GM04504 (cell line): ENCODE measurements at regions not wholly inside any gene's neighbourhood (a gene's known extent, or its start where the extent isn't known, plus 50 kb on each side); places are given as distances from the start of the nearest gene placed in this dataset.

Experiments used
- DNase-seq: peaks from one replicate; pipeline ENCODE4 v3.0.0-alpha.2; 2012; ENCODE audit warnings: low read depth

DNA sequence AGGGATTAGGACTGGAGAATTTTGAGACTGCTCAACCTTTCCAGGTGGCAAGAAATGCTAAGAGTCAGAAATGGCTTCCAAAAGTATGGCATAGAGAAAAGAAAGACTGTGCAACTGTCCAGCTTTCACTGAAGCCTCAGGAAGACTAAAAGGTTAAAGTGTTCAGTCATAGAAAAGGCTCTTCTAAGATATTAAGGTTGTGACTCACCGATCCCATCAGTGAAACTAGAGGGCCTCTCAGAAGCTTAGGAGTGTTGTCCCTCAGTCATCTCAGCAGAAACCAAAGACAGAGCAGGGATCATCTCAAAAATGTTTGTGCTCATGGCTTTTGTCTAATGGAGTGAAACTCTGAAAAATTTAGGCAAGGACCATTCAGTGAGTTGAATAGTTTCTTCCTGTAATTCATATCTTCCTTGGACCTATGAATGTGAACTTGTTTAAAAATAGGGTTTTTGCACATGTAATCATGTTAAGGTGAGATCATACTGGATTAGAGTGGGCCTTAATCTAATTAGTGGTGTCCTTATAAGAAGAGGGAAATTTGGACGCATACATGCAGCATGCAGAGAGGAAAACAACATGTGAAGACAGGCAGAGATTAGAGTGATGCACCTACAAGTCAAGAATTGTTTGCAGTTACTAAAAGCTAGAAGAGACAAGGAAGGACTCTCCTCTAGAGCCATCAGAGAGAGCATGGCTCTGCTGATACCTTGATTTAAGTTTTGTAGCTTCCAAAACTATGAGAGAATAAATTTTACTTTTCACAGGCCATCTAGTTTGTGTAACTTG, 71.3 kb downstream of the RPE65 start:
- no peak for DNase-seq

GRCh38 chr1:68377098-68377497, 72.7 kb downstream of the RPE65 start:
- no peak for DNase-seq

- no peak for DNase-seq
These were observed 73.3 kb downstream of the RPE65 start for GRCh38 chr1:68376441-68376840.

- no peak for DNase-seq
These were observed 73.8 kb downstream of the RPE65 start for GRCh38 chr1:68375919-68376318.

- DNase-seq = no peak
These were observed 76.6 kb downstream of the RPE65 start for GRCh38 chr1:68373173-68373572.

- no peak for DNase-seq
These were observed 77.3 kb downstream of the RPE65 start for GRCh38 chr1:68372487-68372886.

DNA sequence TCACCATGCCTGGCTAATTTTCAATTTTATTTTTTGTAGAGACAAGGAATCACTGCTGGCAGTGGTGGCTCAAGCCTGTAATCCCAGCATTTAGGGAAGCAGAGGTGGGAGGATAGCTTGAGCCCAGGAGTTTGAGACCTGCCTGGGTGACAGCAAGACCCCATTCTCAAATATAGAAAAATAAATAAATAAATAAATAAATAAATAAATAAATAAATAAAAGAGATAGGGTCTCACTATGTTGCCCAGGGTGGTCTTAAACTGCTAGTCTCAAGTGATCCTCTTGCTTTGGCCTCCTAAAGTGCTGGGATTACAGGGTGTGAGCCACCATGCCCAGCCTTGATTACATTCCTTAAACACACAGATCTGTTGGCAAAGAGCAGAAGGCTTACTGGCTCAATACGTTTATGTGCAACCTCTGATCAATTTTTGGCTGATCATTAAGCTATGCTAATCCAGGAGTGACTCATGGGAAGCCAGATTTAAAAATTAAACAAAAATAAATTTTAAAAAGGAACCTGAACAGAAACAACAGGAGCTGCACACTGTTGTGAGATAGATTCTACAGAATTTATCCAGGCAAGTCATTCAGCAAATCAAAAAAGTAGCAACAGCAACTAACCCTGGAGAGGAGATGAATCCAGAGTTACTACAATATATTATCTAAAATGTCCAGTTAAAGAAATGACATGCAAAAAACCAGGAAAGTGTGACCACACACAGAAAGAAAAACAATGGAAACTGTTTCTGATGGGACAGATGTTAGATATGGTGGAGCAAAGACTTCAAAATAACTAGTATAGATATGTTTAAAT, 79.4 kb downstream of the RPE65 start:
- no peak for DNase-seq

DNA sequence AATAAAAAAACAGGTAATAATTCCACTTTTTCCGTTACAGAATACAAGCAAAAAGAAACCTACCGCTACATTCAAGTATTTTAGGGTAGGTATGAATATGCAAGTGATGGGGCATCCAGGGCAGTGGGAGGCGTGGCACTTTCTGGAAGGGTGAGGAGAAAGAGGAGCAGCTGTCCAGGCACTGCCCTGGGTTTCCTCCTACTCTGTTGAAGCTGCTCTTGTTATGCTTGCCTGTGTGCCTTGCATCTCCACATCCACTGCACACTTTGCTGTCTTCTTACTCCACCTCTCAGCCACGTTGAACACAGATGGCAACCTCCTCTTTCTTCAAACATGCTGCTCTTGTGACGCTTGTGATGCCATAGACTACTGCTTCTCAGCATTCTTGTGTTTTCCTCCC, 83.2 kb downstream of the RPE65 start:
- no peak for DNase-seq

DNA sequence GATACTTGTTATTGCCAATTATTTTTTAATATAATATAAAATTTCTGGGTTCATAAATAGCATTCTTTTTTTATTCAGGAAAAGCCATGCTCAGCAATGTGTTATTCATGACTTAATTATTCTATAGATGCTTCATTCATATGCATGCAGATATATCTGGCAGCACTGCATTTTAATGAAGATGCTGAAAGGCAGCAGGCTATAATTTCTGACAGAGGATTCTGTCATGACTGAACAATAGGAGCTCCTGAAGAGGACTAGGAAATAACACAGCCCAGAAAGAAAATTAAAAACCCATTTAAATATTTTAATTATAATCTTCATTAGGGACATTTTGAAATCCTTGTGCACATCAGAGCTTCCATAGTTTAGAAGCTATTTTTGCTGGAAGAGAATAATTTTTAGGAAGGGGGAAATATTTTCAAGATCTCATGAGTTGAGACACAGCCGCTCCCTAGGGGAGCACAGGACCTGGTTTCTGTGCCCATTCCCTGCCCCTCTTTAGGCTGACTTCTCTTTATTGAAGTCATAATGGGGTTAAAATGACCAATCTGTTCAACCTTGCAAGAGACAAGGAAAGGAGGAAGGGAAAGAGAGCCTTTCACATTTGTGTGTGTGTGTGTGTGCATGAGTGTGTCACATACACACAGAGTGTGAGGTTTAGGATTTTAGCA, 83.9 kb downstream of the RPE65 start:
- DNase-seq = no peak

GRCh38 chr1:68363339-68363738, 86.4 kb downstream of the RPE65 start:
- no peak for DNase-seq

- no peak for DNase-seq
These were observed 88.3 kb downstream of the RPE65 start for GRCh38 chr1:68361346-68361910.

- DNase-seq = no peak
These were observed 90.7 kb downstream of the RPE65 start for GRCh38 chr1:68359045-68359444.

DNA sequence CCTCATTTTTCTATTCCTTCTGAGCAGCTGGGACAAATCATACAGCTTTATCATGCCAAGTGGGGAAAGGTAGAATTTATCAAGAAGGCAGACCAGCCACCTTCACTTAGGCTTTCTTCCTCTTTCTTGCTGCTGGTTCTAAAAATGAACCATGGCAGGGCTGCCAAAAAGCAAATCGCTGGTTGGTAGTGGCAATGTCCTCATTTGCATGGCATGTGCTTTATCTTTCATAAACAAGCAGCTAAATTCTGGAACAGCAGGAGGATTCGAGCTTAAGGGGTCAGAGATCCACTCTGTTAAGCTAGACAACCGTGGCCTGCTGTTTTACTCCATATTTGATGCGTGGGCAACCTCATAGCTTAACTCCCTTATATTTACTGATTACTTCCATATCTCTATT, 91.3 kb downstream of the RPE65 start:
- no peak for DNase-seq

DNA sequence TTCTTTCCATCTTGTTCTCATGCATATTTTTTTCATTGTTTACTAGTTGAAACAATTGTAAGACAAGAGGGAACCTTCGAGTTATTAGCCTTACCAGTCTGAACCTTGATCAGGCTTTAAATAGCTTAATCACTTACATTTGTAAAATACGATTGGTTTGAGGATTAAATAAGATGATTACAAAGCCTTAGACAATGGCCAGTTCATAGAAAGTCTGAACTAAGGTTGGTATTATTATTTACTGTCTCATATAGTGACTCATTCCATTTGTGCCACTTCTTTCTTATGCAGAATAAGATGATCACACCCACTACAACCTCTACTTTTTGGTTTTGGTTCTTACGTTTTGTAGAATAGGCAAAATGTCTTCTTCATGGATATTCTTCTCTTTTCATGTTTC, 94.1 kb downstream of the RPE65 start:
- DNase-seq = no peak

GRCh38 chr1:68352202-68352601, 97.6 kb downstream of the RPE65 start:
- DNase-seq = no peak

GRCh38 chr1:68347415-68347814, 102.3 kb downstream of the RPE65 start:
- no peak for DNase-seq

DNA sequence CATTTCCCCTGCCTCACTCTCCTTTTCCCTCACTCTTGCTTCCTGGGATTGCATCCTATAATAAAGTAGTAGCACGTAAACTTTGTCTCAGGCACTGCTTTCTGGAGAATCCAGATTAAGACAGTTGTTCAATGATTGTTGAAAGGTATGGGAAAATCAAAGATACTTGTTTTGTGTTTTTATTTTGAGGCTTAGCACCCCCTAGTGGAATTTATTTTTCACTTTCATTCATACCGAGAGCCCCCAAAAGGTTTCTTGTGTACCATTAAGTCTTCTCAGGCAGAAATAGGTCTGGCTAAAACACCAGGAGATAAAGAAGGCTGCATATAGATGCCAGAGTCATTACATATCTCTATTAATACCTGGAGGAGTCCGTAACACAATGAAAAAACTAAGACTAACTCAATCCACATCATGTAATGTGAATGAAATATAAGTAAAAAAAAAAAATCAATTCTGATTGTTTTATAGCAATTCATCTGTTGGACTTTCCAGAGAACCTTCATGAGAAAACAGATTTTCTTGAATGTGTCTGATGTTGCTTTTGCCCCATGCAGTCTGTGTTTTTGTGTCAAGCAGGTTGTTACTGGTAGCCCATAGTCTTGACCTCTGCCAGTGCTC, 103.5 kb downstream of the RPE65 start:
- no peak for DNase-seq

GRCh38 chr1:68344208-68344607, 105.5 kb downstream of the RPE65 start:
- DNase-seq = no peak

DNA sequence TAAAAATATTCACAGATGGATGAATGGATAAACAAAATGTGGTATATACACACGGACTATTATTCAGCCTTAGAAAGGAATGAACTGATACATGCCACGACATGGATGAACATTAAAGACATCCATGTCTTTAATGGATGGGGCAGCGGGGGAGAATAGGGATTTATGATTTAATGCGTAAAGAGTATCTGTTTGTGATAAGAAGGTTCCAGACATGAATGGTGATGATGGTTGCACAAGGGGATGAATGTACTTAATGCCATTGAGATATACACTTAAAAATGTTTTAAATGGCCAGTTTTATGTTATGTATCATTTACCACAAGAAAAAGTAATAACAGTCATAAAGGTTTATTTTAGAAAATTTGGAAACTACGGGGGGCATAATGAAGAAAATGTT, 108.6 kb upstream of the WLS start:
- no peak for DNase-seq

- no peak for DNase-seq
These were observed 107.2 kb upstream of the WLS start for GRCh38 chr1:68339505-68339904.

- no peak for DNase-seq
These were observed 105.8 kb upstream of the WLS start for GRCh38 chr1:68338081-68338480.

GRCh38 chr1:68332041-68332440, 99.7 kb upstream of the WLS start:
- no peak for DNase-seq
